ENCODE measurements at regions not wholly inside any gene's neighbourhood (a gene's known extent, or its start where the extent isn't known, plus 50 kb on each side); places are given as distances from the start of the nearest gene placed in this dataset.

- Histone ChIP-seq H3K9ac (ENCODE audit: insufficient read depth, low read depth, low read length) (no peak overlapping the region), H3K9me3 (ENCODE audit: low read length) (no peaks in the 10 kb centered on the region), H3K4me1 (ENCODE audit: insufficient read depth, low read length) (no peaks in the 10 kb centered on the region), H4K20me1 (ENCODE audit: insufficient read depth, low read length) (no peaks in the 10 kb centered on the region), H3K4me3 (replicated peaks in 1 of 3; ENCODE audit: insufficient read depth in 1 of 3, low read depth in 2 of 3, low read length in 3 of 3) (no peak overlapping the region), H3K79me2 (ENCODE audit: insufficient read depth, low read length) (no peaks in the 10 kb centered on the region), H3K4me2 (ENCODE audit: low read depth, low read length) (no peak overlapping the region), H3K36me3 (replicated peaks in 1 of 2; ENCODE audit: control insufficient read depth in 1 of 2, insufficient read depth in 2 of 2, low read length in 2 of 2) (no peaks in the 10 kb centered on the region), H2AFZ (ENCODE audit: low read length) (no peak overlapping the region), H3K27ac (ENCODE audit: extremely low read length, insufficient read depth, low read length) (no peak overlapping the region), H3K27me3 (ENCODE audit: control insufficient read depth in 1 of 2, insufficient read depth in 2 of 2, low read length in 2 of 2) (no peaks in the 10 kb centered on the region)
- no peak for DNase-seq (ENCODE audit: low spot score)
- ChIA-PET CTCF (ENCODE audit: low intra/inter-chr PET ratio, low total read pairs) (no interaction called here), POLR2A (no interaction called here)
- no peak for FAIRE-seq
- TF ChIP-seq HDAC1 (CRISPR knock-in tag; IDR thresholded peaks at IDR 0.05) (no peak), KDM3A (CRISPR knock-in tag; IDR thresholded peaks at IDR 0.05; ENCODE audit: low read depth) (no peak)
- intact Hi-C loops (cut with micrococcal nuclease; ENCODE audit: unreplicated experiment), result no loop called here
- WGBS (ENCODE audit: low lambda C conversion rate), result 33% methylated on average over 5 of the region's 5 CpGs
- in situ Hi-C loops (cut with HindIII; ENCODE audit: extremely low pct_ligation_motif_present, low pct_unique_long_range_greater_than_20kb), result no loop called here
- ATAC-seq, result no peak
- no TSS peak for BruUV-seq (replicated peaks)
Observed at GRCh38 chr6:53199156-53199555, 50.5 kb upstream of the GCM1 start.

All from HepG2 (cell line).